ENCODE measurements at regions not wholly inside any gene's neighbourhood (a gene's known extent, or its start where the extent isn't known, plus 50 kb on each side); places are given as distances from the start of the nearest gene placed in this dataset.
"Not testable (repeated sequence)": the region's sequence is repeated elsewhere in the genome, so short reads cannot be mapped to it uniquely, and the experiment has no call there.

GRCh38 chr2:210776756-210777155 is 220.4 kb downstream of the CPS1 start:
- no peak overlapping the region for H3K4me3 ChIP-seq (ENCODE audit: low read depth, low read length)
- TF ChIP-seq CTCF (IDR thresholded peaks at IDR 0.05; ENCODE audit: low read depth, low read length) = no peak

- H3K4me3 ChIP-seq (ENCODE audit: low read depth, low read length) = no peak overlapping the region
- no peak for TF ChIP-seq CTCF (IDR thresholded peaks at IDR 0.05; ENCODE audit: low read depth, low read length)
These were observed 225.8 kb downstream of the CPS1 start for GRCh38 chr2:210782222-210782621.

GRCh38 chr2:210787831-210788230 is 231.4 kb downstream of the CPS1 start:
- H3K4me3 ChIP-seq (ENCODE audit: low read depth, low read length) = not testable (repeated sequence)

GRCh38 chr2:210792000-210792399 is 235.6 kb downstream of the CPS1 start:
- no peak overlapping the region for H3K4me3 ChIP-seq (ENCODE audit: low read depth, low read length)
- no peak for TF ChIP-seq CTCF (IDR thresholded peaks at IDR 0.05; ENCODE audit: low read depth, low read length)

- no peak for TF ChIP-seq CTCF (IDR thresholded peaks at IDR 0.05; ENCODE audit: low read depth, low read length)
- no peak overlapping the region for H3K4me3 ChIP-seq (ENCODE audit: low read depth, low read length)
These were observed 239.1 kb downstream of the CPS1 start for GRCh38 chr2:210795506-210795905.

GRCh38 chr2:210798180-210798579 is 241.8 kb downstream of the CPS1 start:
- no peak for TF ChIP-seq CTCF (IDR thresholded peaks at IDR 0.05; ENCODE audit: low read depth, low read length)
- no peak overlapping the region for H3K4me3 ChIP-seq (ENCODE audit: low read depth, low read length)

GRCh38 chr2:210814251-210815025 is 258.0 kb downstream of the CPS1 start:
- TF ChIP-seq CTCF (IDR thresholded peaks at IDR 0.05; ENCODE audit: low read depth, low read length) = no peak
- H3K4me3 ChIP-seq (ENCODE audit: low read depth, low read length) = no peak overlapping the region

- TF ChIP-seq CTCF (IDR thresholded peaks at IDR 0.05; ENCODE audit: low read depth, low read length) = no peak
- no peak overlapping the region for H3K4me3 ChIP-seq (ENCODE audit: low read depth, low read length)
These were observed 260.4 kb downstream of the CPS1 start for GRCh38 chr2:210816769-210817168.

Measured in WI38 (cell line).